GM23338 (cell line): ENCODE measurements at regions not wholly inside any gene's neighbourhood (a gene's known extent, or its start where the extent isn't known, plus 50 kb on each side); places are given as distances from the start of the nearest gene placed in this dataset.

ENCODE experiments used
- ATAC-seq: fragments of 200-7000 bp; cut with Tn5 transposase; 3 replicates; pipeline ENCODE4 v1.9.1; 2020
- DNase-seq: peaks from one replicate; pipeline ENCODE4 v3.0.0-alpha.2; 2015; ENCODE audit warnings: low spot score
- H2AFZ ChIP-seq: fragments of 200-600 bp; sonication (generic); 2 replicates; pipeline ENCODE4 v1.8.0; 2016; ENCODE audit warnings: antibody characterized with exemption, mild to moderate bottlenecking, moderate library complexity
- H3F3A ChIP-seq: fragments of 200-600 bp; sonication (generic); replicated peaks from 2 replicates; pipeline ENCODE4 v1.8.0; 2017; ENCODE audit warnings: antibody characterized with exemption, mixed run types, low read depth
- H3K27ac ChIP-seq: fragments of 200-600 bp; sonication (generic); 2 replicates; pipeline ENCODE4 v1.6.1; 2016; ENCODE audit warnings: low read depth
- H3K27me3 ChIP-seq: fragments of 200-600 bp; sonication (generic); 2 replicates; pipeline ENCODE4 v1.8.0; 2016; ENCODE audit warnings: mild to moderate bottlenecking, mixed run types, moderate library complexity; ENCODE audit not compliant: insufficient read depth
- H3K36me3 ChIP-seq: fragments of 200-600 bp; sonication (generic); 2 replicates; pipeline ENCODE4 v1.8.0; 2016; ENCODE audit warnings: mild to moderate bottlenecking; ENCODE audit not compliant: insufficient read depth
- H3K4me1 ChIP-seq: fragments of 200-600 bp; sonication (generic); 2 replicates; pipeline ENCODE4 v1.8.0; 2016; ENCODE audit warnings: mild to moderate bottlenecking, moderate library complexity; ENCODE audit not compliant: insufficient read depth
- H3K4me2 ChIP-seq: fragments of 200-600 bp; sonication (generic); 2 replicates; pipeline ENCODE4 v1.7.1; 2017; ENCODE audit warnings: mixed run types
- H3K4me3 ChIP-seq: fragments of 200-600 bp; sonication (generic); 2 replicates; pipeline ENCODE4 v1.6.1; 2016; ENCODE audit warnings: mixed run types
- H3K79me2 ChIP-seq: fragments of 200-600 bp; sonication (generic); replicated peaks from 2 replicates; pipeline ENCODE4 v1.8.0; 2017; ENCODE audit warnings: mild to moderate bottlenecking; ENCODE audit not compliant: insufficient read depth
- H3K9me2 ChIP-seq: fragments of 200-600 bp; sonication (generic); 2 replicates; pipeline ENCODE4 v1.8.0; 2017; ENCODE audit not compliant: insufficient read depth
- H4K20me1 ChIP-seq: fragments of 200-600 bp; sonication (generic); replicated peaks from 2 replicates; pipeline ENCODE4 v1.8.0; 2017; ENCODE audit warnings: mild to moderate bottlenecking; ENCODE audit not compliant: insufficient read depth
- H3K27ac Mint-ChIP-seq: 2 replicates; pipeline ENCODE4 v1.8.0; 2020; ENCODE audit warnings: inconsistent platforms, mild to moderate bottlenecking, moderate library complexity, mixed read lengths
- H3K27me3 Mint-ChIP-seq: 3 replicates; pipeline ENCODE4 v1.8.0; 2022; ENCODE audit warnings: low read depth, mild to moderate bottlenecking, moderate library complexity, mixed read lengths, inconsistent platforms; ENCODE audit not compliant: insufficient read depth, poor library complexity
- H3K36me3 Mint-ChIP-seq: 3 replicates; pipeline ENCODE4 v1.8.0; 2021; ENCODE audit warnings: low read depth, mild to moderate bottlenecking, inconsistent platforms, moderate library complexity, mixed read lengths
- H3K4me1 Mint-ChIP-seq: 3 replicates; pipeline ENCODE4 v1.8.0; 2020; ENCODE audit warnings: mild to moderate bottlenecking, inconsistent platforms, mixed read lengths
- H3K4me3 Mint-ChIP-seq: 3 replicates; pipeline ENCODE4 v1.8.0; 2021; ENCODE audit warnings: moderate library complexity, mild to moderate bottlenecking, inconsistent platforms, mixed read lengths
- H3K9me3 Mint-ChIP-seq: 3 replicates; pipeline ENCODE4 v1.8.0; 2020; ENCODE audit warnings: moderate library complexity, mild to moderate bottlenecking, inconsistent platforms, mixed read lengths
- CREB1 ChIP-seq: fragments of 250-450 bp; sonication (Bioruptor Pico); IDR thresholded peaks from 2 replicates; pipeline ENCODE4 v1.5.0; 2020; ENCODE audit warnings: low read depth, mild to moderate bottlenecking, moderate library complexity
- CTCF ChIP-seq, 2 experiments: fragments of 200-600 bp in 1 of 2; sonication (generic) in 1 of 2; conservative IDR thresholded peaks; 2 replicates each; pipeline versions ENCODE4 v1.5.1 to v1.6.1; 2016 to 2017; ENCODE audit warnings: antibody characterized with exemption in 2 of 2, low read depth in 2 of 2, mild to moderate bottlenecking in 2 of 2, moderate library complexity in 1 of 2
- EZH2 ChIP-seq: fragments of 200-600 bp; sonication (generic); IDR thresholded peaks from one replicate; pipeline ENCODE4 v1.8.0; 2017; ENCODE audit warnings: antibody characterized with exemption, mild to moderate bottlenecking, low read depth; ENCODE audit not compliant: unreplicated experiment
- EZH2phosphoT487 ChIP-seq: fragments of 200-600 bp; sonication (generic); IDR thresholded peaks from one replicate; pipeline ENCODE4 v1.8.1; 2018; ENCODE audit warnings: antibody characterized with exemption; ENCODE audit not compliant: unreplicated experiment
- JUNB ChIP-seq: IDR thresholded peaks from one replicate; pipeline ENCODE4 v1.6.1; 2016; ENCODE audit warnings: antibody characterized with exemption; ENCODE audit not compliant: unreplicated experiment
- NANOG ChIP-seq: IDR thresholded peaks from 2 replicates; pipeline ENCODE4 v1.6.1; 2016; ENCODE audit warnings: antibody characterized with exemption, borderline replicate concordance
- POLR2AphosphoS5 ChIP-seq: IDR thresholded peaks from 2 replicates; pipeline ENCODE4 v1.6.1; 2016; ENCODE audit warnings: antibody characterized with exemption, low read depth
- STAT1 ChIP-seq: IDR thresholded peaks from one replicate; pipeline ENCODE4 v1.6.1; 2016; ENCODE audit warnings: antibody characterized with exemption; ENCODE audit not compliant: unreplicated experiment
- ZNF114 ChIP-seq: fragments of 250-450 bp; sonication (Bioruptor Pico); IDR thresholded peaks from 2 replicates; pipeline ENCODE4 v1.5.0; 2020; ENCODE audit warnings: mild to moderate bottlenecking, moderate library complexity
- ZNF331 ChIP-seq: fragments of 250-450 bp; sonication (Bioruptor Pico); IDR thresholded peaks from 2 replicates; pipeline ENCODE4 v1.5.0; 2020; ENCODE audit warnings: low read depth, mild to moderate bottlenecking, moderate library complexity
- ZNF462 ChIP-seq: fragments of 250-450 bp; sonication (Bioruptor Pico); IDR thresholded peaks from 2 replicates; pipeline ENCODE4 v1.5.0; 2020; ENCODE audit warnings: mild to moderate bottlenecking, moderate library complexity
- TF ChIP-seq, protein P1 (sequence below): IDR thresholded peaks from one replicate; pipeline ENCODE4 v1.6.1; 2018; ENCODE audit warnings: antibody characterized with exemption; ENCODE audit not compliant: unreplicated experiment
- TF ChIP-seq, protein P2 (sequence below): IDR thresholded peaks from 2 replicates; pipeline ENCODE4 v1.6.1; 2016; ENCODE audit warnings: antibody characterized with exemption

GRCh38 chr9:110095161-110095595, 112.8 kb downstream of the C9orf152 start:
- Mint-ChIP-seq H3K27me3 (peaks cover 2% of the 10 kb centered on the region), H3K4me3 (no peak overlapping the region), H3K36me3 (peaks cover 4% of the 10 kb centered on the region; the same call in 1 of the 3 replicates), H3K27ac (no peak overlapping the region), H3K4me1 (peaks cover 53% of the 10 kb centered on the region), H3K9me3 (no peaks in the 10 kb centered on the region; the same call in 2 of the 3 replicates)
- no peaks in the 10 kb centered on the region for H3F3A ChIP-seq
- TF ChIP-seq ZNF462 (CRISPR knock-in tag) = no peak
- no peak for TF ChIP-seq EZH2phosphoT487
- TF ChIP-seq, protein P1, sequence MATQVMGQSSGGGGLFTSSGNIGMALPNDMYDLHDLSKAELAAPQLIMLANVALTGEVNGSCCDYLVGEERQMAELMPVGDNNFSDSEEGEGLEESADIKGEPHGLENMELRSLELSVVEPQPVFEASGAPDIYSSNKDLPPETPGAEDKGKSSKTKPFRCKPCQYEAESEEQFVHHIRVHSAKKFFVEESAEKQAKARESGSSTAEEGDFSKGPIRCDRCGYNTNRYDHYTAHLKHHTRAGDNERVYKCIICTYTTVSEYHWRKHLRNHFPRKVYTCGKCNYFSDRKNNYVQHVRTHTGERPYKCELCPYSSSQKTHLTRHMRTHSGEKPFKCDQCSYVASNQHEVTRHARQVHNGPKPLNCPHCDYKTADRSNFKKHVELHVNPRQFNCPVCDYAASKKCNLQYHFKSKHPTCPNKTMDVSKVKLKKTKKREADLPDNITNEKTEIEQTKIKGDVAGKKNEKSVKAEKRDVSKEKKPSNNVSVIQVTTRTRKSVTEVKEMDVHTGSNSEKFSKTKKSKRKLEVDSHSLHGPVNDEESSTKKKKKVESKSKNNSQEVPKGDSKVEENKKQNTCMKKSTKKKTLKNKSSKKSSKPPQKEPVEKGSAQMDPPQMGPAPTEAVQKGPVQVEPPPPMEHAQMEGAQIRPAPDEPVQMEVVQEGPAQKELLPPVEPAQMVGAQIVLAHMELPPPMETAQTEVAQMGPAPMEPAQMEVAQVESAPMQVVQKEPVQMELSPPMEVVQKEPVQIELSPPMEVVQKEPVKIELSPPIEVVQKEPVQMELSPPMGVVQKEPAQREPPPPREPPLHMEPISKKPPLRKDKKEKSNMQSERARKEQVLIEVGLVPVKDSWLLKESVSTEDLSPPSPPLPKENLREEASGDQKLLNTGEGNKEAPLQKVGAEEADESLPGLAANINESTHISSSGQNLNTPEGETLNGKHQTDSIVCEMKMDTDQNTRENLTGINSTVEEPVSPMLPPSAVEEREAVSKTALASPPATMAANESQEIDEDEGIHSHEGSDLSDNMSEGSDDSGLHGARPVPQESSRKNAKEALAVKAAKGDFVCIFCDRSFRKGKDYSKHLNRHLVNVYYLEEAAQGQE = no peak
- TF ChIP-seq STAT1 = no peak
- TF ChIP-seq POLR2AphosphoS5 = no peak
- TF ChIP-seq, protein P2, sequence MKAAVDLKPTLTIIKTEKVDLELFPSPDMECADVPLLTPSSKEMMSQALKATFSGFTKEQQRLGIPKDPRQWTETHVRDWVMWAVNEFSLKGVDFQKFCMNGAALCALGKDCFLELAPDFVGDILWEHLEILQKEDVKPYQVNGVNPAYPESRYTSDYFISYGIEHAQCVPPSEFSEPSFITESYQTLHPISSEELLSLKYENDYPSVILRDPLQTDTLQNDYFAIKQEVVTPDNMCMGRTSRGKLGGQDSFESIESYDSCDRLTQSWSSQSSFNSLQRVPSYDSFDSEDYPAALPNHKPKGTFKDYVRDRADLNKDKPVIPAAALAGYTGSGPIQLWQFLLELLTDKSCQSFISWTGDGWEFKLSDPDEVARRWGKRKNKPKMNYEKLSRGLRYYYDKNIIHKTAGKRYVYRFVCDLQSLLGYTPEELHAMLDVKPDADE = no peak
- TF ChIP-seq JUNB = no peak
- no peak for TF ChIP-seq CREB1
- no peak for TF ChIP-seq ZNF114 (CRISPR knock-in tag)
- TF ChIP-seq NANOG = no peak
- no peak for TF ChIP-seq ZNF331
- TF ChIP-seq EZH2 = no peak
- no peak for TF ChIP-seq CTCF (conservative IDR thresholded peaks at IDR 0.05; ENCODE audit: low read depth in 2 of 2)
- peaks cover 63% of the 10 kb centered on the region for H3K79me2 ChIP-seq
- H3K9me2 ChIP-seq = no peaks in the 10 kb centered on the region
- H4K20me1 ChIP-seq = 0 out of 2 replicates have a peak, but pooled peaks cover 10% of the 10 kb centered on the region
- ATAC-seq (peak; percentile 61), DNase-seq (no peak)
- no peak overlapping the region for H3K27ac ChIP-seq
- no peak overlapping the region for H3K4me3 ChIP-seq
- no peaks in the 10 kb centered on the region for H3K36me3 ChIP-seq
- peaks cover 12% of the 10 kb centered on the region for H3K4me1 ChIP-seq
- H3K27me3 ChIP-seq = no peaks in the 10 kb centered on the region
- no peak overlapping the region for H3K4me2 ChIP-seq
- H2AFZ ChIP-seq = no peak overlapping the region
